ENCODE measurements at regions not wholly inside any gene's neighbourhood (a gene's known extent, or its start where the extent isn't known, plus 50 kb on each side); places are given as distances from the start of the nearest gene placed in this dataset.

DNA sequence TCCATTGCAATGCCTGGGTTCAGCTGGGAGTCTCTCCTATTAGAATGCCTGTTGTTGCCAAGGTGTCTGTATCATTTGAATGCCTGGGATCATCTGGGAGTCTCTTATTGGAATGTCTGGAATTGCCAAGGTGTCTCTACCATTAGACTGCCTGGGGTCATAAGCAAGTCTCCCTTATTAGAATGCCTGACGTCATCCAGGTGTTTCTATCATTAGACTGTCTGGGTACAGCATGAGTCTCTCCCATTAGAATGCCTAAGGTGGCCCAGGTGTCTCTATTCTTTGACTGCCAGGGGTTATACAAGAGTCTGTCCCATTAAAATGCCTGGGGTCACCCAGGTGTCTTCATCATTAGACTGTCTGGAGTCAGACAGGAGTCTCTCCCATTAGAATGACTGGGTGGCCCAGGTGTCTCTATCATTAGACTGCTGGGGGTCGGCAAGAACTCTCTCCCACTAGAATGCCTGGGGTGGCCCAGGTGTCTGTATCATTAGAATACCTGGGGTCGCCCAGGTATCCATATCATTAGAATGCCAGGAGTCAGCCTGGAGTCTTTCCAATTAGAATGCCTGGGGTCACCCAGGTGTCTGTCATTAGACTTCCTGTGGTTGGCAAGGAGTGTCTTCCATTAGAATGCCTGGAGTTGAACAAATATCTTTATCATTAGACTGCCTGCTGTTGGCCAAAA lies 2274.0 kb downstream of the TP53TG3F start:
- Histone ChIP-seq H3K9me3 (ENCODE audit: low read depth, low read length, poor library complexity, severe bottlenecking) (peaks cover 25% of the 10 kb centered on the region), H3K27ac (ENCODE audit: low read depth, low read length, poor library complexity, severe bottlenecking) (no peak overlapping the region), H3K4me1 (ENCODE audit: insufficient read depth, low read length, poor library complexity, severe bottlenecking) (no peaks in the 10 kb centered on the region), H3K27me3 (replicated peaks; ENCODE audit: insufficient read depth, low read depth, low read length, poor library complexity) (no peaks in the 10 kb centered on the region), H3K36me3 (ENCODE audit: insufficient read depth, low read length, poor library complexity, severe bottlenecking) (no peaks in the 10 kb centered on the region), H3K4me3 (ENCODE audit: low read depth, low read length, poor library complexity, severe bottlenecking) (no peak overlapping the region)
- no peak for DNase-seq (ENCODE audit: low spot score)
- TF ChIP-seq, protein P1, sequence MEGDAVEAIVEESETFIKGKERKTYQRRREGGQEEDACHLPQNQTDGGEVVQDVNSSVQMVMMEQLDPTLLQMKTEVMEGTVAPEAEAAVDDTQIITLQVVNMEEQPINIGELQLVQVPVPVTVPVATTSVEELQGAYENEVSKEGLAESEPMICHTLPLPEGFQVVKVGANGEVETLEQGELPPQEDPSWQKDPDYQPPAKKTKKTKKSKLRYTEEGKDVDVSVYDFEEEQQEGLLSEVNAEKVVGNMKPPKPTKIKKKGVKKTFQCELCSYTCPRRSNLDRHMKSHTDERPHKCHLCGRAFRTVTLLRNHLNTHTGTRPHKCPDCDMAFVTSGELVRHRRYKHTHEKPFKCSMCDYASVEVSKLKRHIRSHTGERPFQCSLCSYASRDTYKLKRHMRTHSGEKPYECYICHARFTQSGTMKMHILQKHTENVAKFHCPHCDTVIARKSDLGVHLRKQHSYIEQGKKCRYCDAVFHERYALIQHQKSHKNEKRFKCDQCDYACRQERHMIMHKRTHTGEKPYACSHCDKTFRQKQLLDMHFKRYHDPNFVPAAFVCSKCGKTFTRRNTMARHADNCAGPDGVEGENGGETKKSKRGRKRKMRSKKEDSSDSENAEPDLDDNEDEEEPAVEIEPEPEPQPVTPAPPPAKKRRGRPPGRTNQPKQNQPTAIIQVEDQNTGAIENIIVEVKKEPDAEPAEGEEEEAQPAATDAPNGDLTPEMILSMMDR (conservative IDR thresholded peaks at IDR 0.05; ENCODE audit: low read depth, low read length): no peak
- BruUV-seq (replicated peaks): no TSS peak
- CTCF ChIA-PET: no interaction called here
- POLR2A ChIA-PET (ENCODE audit: low non-redundant PET): no interaction called here
- intact Hi-C loops (cut with micrococcal nuclease; ENCODE audit: unreplicated experiment): no loop called here

DNA sequence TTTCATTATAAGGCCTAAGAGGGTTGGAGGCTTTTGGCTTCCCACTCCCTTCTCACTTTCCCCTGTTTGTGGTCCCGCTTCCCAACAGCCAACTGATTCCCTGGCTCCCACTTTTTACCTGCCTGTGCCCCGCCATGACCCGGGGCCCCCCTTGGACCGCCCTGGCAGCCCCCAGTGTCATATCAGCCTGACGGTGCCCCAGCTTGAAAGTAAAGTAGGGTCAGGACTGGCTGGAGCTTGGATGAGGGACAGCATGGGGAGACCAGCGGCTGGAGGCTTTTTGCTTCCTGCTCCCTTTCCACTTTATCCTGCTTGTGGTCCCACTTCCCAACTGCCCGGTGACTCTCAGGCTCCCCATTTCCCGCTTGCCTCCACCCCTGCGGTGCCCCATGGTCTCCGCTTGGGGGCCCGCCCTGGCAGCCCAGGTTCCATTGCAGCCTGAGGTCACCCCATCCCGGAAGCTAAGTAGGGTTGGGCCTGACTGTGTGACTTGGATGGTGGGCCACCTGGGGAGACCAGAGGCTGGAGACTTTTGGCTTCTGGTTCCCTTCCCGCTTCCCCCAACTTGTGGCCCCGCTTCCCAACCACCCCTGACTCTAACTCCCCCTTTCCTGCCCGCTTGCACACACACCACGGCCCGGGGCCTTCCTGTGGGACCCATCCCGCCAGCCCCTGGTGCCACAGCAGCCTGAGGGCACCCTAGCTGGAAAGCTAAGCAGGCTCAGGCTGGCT lies 2274.7 kb downstream of the TP53TG3F start:
- H3K27ac ChIP-seq (ENCODE audit: low read depth, low read length, poor library complexity, severe bottlenecking): no peak overlapping the region
- DNase-seq (ENCODE audit: low spot score): no peak
- ChIA-PET POLR2A (ENCODE audit: low non-redundant PET) (no interaction called here), CTCF (no interaction called here)
- peaks cover 22% of the 10 kb centered on the region for H3K9me3 ChIP-seq (ENCODE audit: low read depth, low read length, poor library complexity, severe bottlenecking)
- intact Hi-C loops (cut with micrococcal nuclease; ENCODE audit: unreplicated experiment): no loop called here
- no peaks in the 10 kb centered on the region for H3K36me3 ChIP-seq (ENCODE audit: insufficient read depth, low read length, poor library complexity, severe bottlenecking)
- no peak for TF ChIP-seq EZH2 (IDR thresholded peaks at IDR 0.05; ENCODE audit: borderline replicate concordance, low read depth, low read length, poor library complexity, severe bottlenecking)
- TF ChIP-seq, protein P1 (conservative IDR thresholded peaks at IDR 0.05; ENCODE audit: low read depth, low read length): no peak
- H3K27me3 ChIP-seq (replicated peaks; ENCODE audit: insufficient read depth, low read depth, low read length, poor library complexity): no peaks in the 10 kb centered on the region
- BruUV-seq (replicated peaks): no TSS peak
- H3K4me1 ChIP-seq (ENCODE audit: insufficient read depth, low read length, poor library complexity, severe bottlenecking): no peaks in the 10 kb centered on the region
- no peak overlapping the region for H3K4me3 ChIP-seq (ENCODE audit: low read depth, low read length, poor library complexity, severe bottlenecking)

DNA sequence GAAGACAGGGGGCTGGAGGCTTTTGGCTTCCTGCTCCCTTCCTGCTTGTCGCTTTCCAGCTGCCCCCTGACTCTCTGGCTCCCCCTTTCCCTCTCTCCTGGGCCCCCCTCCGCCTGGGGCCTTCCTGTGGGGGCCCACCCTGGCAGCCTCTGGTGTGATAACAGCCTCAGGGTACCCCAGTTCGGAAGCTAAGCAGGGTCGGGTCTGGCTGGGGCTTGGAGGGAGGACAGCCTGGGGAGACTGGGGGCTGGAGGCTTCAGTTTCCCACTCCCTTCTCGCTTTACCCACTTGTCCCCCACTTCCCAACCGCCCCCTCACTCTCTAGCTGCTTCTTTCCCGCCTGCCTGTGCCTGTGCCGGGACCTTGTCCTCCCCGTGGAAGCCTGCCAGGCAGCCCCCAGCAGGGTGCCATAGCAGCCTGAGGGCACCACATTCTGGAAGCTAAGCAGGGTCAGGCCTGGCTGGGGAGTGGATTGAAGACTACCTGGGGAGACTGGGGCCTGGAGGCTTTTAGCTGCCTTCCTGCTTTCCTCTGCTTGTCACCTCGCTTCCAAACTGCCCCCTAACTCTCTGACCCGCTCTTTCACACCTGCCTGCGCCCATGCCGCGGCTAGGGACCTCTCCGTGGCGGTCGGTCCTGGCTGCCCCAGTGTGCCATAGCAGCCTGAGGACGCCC lies 2275.5 kb downstream of the TP53TG3F start:
- Histone ChIP-seq H3K36me3 (ENCODE audit: insufficient read depth, low read length, poor library complexity, severe bottlenecking) (no peaks in the 10 kb centered on the region), H3K9me3 (ENCODE audit: low read depth, low read length, poor library complexity, severe bottlenecking) (peaks cover 14% of the 10 kb centered on the region), H3K27me3 (replicated peaks; ENCODE audit: insufficient read depth, low read depth, low read length, poor library complexity) (no peaks in the 10 kb centered on the region), H3K4me1 (ENCODE audit: insufficient read depth, low read length, poor library complexity, severe bottlenecking) (no peaks in the 10 kb centered on the region), H3K4me3 (ENCODE audit: low read depth, low read length, poor library complexity, severe bottlenecking) (no peak overlapping the region), H3K27ac (ENCODE audit: low read depth, low read length, poor library complexity, severe bottlenecking) (no peak overlapping the region)
- BruUV-seq (replicated peaks): no TSS peak
- ChIA-PET POLR2A (ENCODE audit: low non-redundant PET) (no interaction called here), CTCF (no interaction called here)
- intact Hi-C loops (cut with micrococcal nuclease; ENCODE audit: unreplicated experiment): no loop called here
- TF ChIP-seq, protein P1 (conservative IDR thresholded peaks at IDR 0.05; ENCODE audit: low read depth, low read length): no peak
- no peak for TF ChIP-seq EZH2 (IDR thresholded peaks at IDR 0.05; ENCODE audit: borderline replicate concordance, low read depth, low read length, poor library complexity, severe bottlenecking)
- no peak for DNase-seq (ENCODE audit: low spot score)
